Epithelial cell of esophagus (primary cell): ENCODE measurements at regions not wholly inside any gene's neighbourhood (a gene's known extent, or its start where the extent isn't known, plus 50 kb on each side); places are given as distances from the start of the nearest gene placed in this dataset.

Source experiments
- DNase-seq: peaks from one replicate; pipeline ENCODE4 v3.0.0; 2010; ENCODE audit warnings: low read depth
- H3K4me3 ChIP-seq: 2 replicates; pipeline ENCODE4 v1.5.1; 2011; ENCODE audit warnings: mild to moderate bottlenecking, low read length, control low read depth
- CTCF ChIP-seq: IDR thresholded peaks from 2 replicates; pipeline ENCODE4 v1.5.1; 2011; ENCODE audit warnings: low read depth, mild to moderate bottlenecking, low read length, control low read depth, inconsistent platforms; ENCODE audit not compliant: insufficient read depth; ENCODE audit errors: missing control alignments

- DNase-seq = peak; percentile 64
- no peak overlapping the region for H3K4me3 ChIP-seq
- TF ChIP-seq CTCF = peak; percentile 92
Measured at GRCh38 chr12:13278249-13278787, 81.8 kb downstream of the EMP1 start.

- no peak for DNase-seq
- no peak overlapping the region for H3K4me3 ChIP-seq
- TF ChIP-seq CTCF = no peak
Measured at GRCh38 chr12:13277293-13277692, 80.8 kb downstream of the EMP1 start.

- DNase-seq = no peak
- no peak for TF ChIP-seq CTCF
- H3K4me3 ChIP-seq = no peak overlapping the region
Measured at GRCh38 chr12:13275241-13276085, 78.9 kb downstream of the EMP1 start.

DNA sequence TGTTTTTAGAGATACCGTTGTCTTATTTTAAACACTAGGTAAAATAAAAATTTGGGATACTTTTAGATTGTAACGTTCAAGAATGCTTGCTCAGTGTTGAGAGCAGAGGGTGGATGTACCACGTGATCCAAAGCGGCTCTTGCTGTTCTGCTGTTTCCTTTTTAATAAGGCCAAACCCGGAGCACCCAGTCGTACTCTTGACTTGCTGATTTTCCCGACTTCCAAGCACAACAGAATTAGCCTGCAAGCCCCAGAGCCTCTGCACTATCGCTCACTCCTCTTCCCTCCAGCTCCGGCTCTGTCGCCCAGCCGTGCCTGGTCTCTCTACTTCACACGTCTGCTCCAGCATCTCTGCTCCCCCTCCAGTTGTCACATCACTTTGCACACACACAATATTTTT lies 77.3 kb downstream of the EMP1 start:
- DNase-seq = no peak
- H3K4me3 ChIP-seq = no peak overlapping the region
- no peak for TF ChIP-seq CTCF

DNA sequence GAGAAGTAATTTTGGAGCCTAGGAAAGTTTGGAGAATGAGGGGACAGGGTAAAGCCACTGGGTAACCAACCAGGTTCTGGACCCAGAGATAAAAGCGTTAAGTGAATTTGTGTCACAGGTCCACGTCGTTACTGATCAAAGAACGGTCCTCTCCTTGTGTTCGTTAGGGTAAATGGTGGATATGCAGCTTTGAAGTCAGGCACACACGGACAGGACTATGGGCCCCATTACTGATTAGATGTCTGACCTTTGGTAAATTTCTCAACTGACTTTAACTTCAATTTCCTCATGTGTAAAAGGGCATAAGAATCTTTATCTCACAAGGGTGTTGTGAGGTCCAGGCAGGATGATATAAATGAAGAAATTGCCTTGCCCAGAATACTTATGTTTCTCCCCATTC lies 76.6 kb downstream of the EMP1 start:
- no peak for TF ChIP-seq CTCF
- DNase-seq = no peak
- H3K4me3 ChIP-seq = no peak overlapping the region

GRCh38 chr12:13270817-13271216 lies 74.3 kb downstream of the EMP1 start:
- H3K4me3 ChIP-seq = no peak overlapping the region
- TF ChIP-seq CTCF = no peak
- DNase-seq = no peak
